IPS-NIHi11 (cell line): ENCODE measurements at regions not wholly inside any gene's neighbourhood (a gene's known extent, or its start where the extent isn't known, plus 50 kb on each side); places are given as distances from the start of the nearest gene placed in this dataset.
A peak's percentile ranks its signal among the peaks of the same experiment; 100 is the strongest.

Source experiments
- DNase-seq: peaks from one replicate; pipeline ENCODE4 v3.0.0; 2012; ENCODE audit warnings: mixed read lengths, low spot score

GRCh38 chr11:32317643-32318042, 117.7 kb downstream of the WT1 start:
- no peak for DNase-seq

GRCh38 chr11:32318071-32319055, 117.0 kb downstream of the WT1 start:
- no peak for DNase-seq

GRCh38 chr11:32323814-32324130, 111.6 kb downstream of the WT1 start:
- DNase-seq = no peak

- no peak for DNase-seq
Measured at GRCh38 chr11:32325187-32325586, 110.2 kb downstream of the WT1 start.

GRCh38 chr11:32325725-32326124, 109.6 kb downstream of the WT1 start:
- DNase-seq = no peak

GRCh38 chr11:32326522-32326921, 108.8 kb downstream of the WT1 start:
- no peak for DNase-seq

GRCh38 chr11:32328392-32328791, 106.9 kb downstream of the WT1 start:
- no peak for DNase-seq

- DNase-seq = no peak
Measured at GRCh38 chr11:32331098-32331497, 104.2 kb downstream of the WT1 start.

GRCh38 chr11:32331792-32332191, 103.5 kb downstream of the WT1 start:
- DNase-seq = no peak

GRCh38 chr11:32332990-32333319, 102.4 kb downstream of the WT1 start:
- no peak for DNase-seq

GRCh38 chr11:32333320-32333991, 101.9 kb downstream of the WT1 start:
- DNase-seq = peak; percentile 76

GRCh38 chr11:32334822-32335221, 100.5 kb downstream of the WT1 start:
- DNase-seq = peak; percentile 46
